H1 (cell line): ENCODE measurements at regions not wholly inside any gene's neighbourhood (a gene's known extent, or its start where the extent isn't known, plus 50 kb on each side); places are given as distances from the start of the nearest gene placed in this dataset.

Source experiments
- CTCF ChIA-PET: fragments of 300-600 bp; sonication (Branson Sonifier 250); formaldehyde crosslinking; loops from one replicate; lab custom pipeline; 2021; ENCODE audit not compliant: partially characterized antibody; lab: Charles Lee
- POLR2A ChIA-PET: fragments of 300-600 bp; sonication (Branson Sonifier 250); formaldehyde crosslinking; loops from one replicate; lab custom pipeline; 2021; ENCODE audit warnings: inconsistent platforms; ENCODE audit not compliant: partially characterized antibody; lab: Charles Lee
- DNase-seq, 2 experiments: peaks; one replicate each; pipeline versions ENCODE4 v3.0.0 to v3.0.0-alpha.2; 2010 to 2022; ENCODE audit warnings: low spot score in 2 of 2, low read depth in 1 of 2, mixed read lengths in 1 of 2
- FAIRE-seq: peaks from 2 replicates; lab custom pipeline; 2011; peaks lifted over from hg19 to GRCh38; lab: Jason Lieb, UNC
- H2AFZ ChIP-seq: 2 replicates; pipeline ENCODE4 v1.8.1; 2012; ENCODE audit warnings: low read length, inconsistent platforms
- H2AK5ac ChIP-seq: 2 replicates; pipeline ENCODE4 v1.6.1; 2013; ENCODE audit warnings: low read depth, low read length
- H2BK120ac ChIP-seq: replicated peaks from 2 replicates; pipeline ENCODE3; 2013; ENCODE audit warnings: low read depth, low read length, inconsistent platforms
- H2BK12ac ChIP-seq: 2 replicates; pipeline ENCODE4 v1.6.1; 2013; ENCODE audit warnings: low read depth, low read length
- H2BK15ac ChIP-seq: 2 replicates; pipeline ENCODE4 v1.6.1; 2013; ENCODE audit warnings: low read length
- H2BK20ac ChIP-seq: 2 replicates; pipeline ENCODE4 v1.6.1; 2013; ENCODE audit warnings: low read length
- H2BK5ac ChIP-seq: 2 replicates; pipeline ENCODE4 v1.6.1; 2013; ENCODE audit warnings: low read depth, low read length
- H3K14ac ChIP-seq: 2 replicates; pipeline ENCODE4 v1.6.1; 2013; ENCODE audit warnings: inconsistent platforms; ENCODE audit not compliant: insufficient read length
- H3K18ac ChIP-seq: 2 replicates; pipeline ENCODE4 v1.6.1; 2013; ENCODE audit warnings: low read length; ENCODE audit errors: extremely low read depth
- H3K23ac ChIP-seq: 2 replicates; pipeline ENCODE4 v1.6.1; 2013; ENCODE audit warnings: inconsistent platforms; ENCODE audit not compliant: insufficient read length
- H3K23me2 ChIP-seq: 2 replicates; pipeline ENCODE4 v1.6.1; 2013; ENCODE audit warnings: low read depth, low read length
- H3K27ac ChIP-seq: 2 replicates; pipeline ENCODE4 v1.6.1; 2011; ENCODE audit warnings: low read depth, low read length, inconsistent platforms
- H3K27me3 ChIP-seq, 4 experiments: replicated peaks in 1 of 4; 1 replicate in 1 of 4; 2 replicates in 3 of 4; pipeline versions ENCODE4 v1.6.1 to v1.8.1; 2011 to 2013; ENCODE audit warnings: low read length in 3 of 4, mild to moderate bottlenecking in 3 of 4, inconsistent platforms in 2 of 4, mixed read lengths in 2 of 4, moderate library complexity in 1 of 4; ENCODE audit not compliant: control insufficient read depth in 3 of 4, insufficient read depth in 3 of 4; ENCODE audit errors: extremely low read depth in 1 of 4
- H3K36me3 ChIP-seq, 4 experiments: 2 replicates each; pipeline versions ENCODE4 v1.6.1 to v1.8.1; 2011 to 2013; ENCODE audit warnings: mild to moderate bottlenecking in 4 of 4, low read length in 3 of 4, moderate library complexity in 2 of 4, control low read depth in 1 of 4, inconsistent platforms in 1 of 4; ENCODE audit not compliant: insufficient read depth in 4 of 4, control insufficient read depth in 2 of 4
- H3K4ac ChIP-seq: replicated peaks from 2 replicates; pipeline ENCODE3; 2013; ENCODE audit warnings: low read length, low read depth, mixed read lengths, inconsistent platforms; ENCODE audit not compliant: insufficient read length
- H3K4me1 ChIP-seq, 4 experiments: replicated peaks in 1 of 4; 1 replicate in 1 of 4; 2 replicates in 3 of 4; pipeline versions ENCODE4 v1.6.1 to v1.8.1; 2011 to 2013; ENCODE audit warnings: low read length in 3 of 4, inconsistent platforms in 2 of 4, mixed read lengths in 1 of 4; ENCODE audit not compliant: insufficient read depth in 4 of 4, control insufficient read depth in 3 of 4
- H3K4me2 ChIP-seq, 2 experiments: 2 replicates each; pipeline versions ENCODE4 v1.6.1 to v1.8.1; 2011 to 2013; ENCODE audit warnings: low read depth in 2 of 2, low read length in 2 of 2, control low read depth in 1 of 2, inconsistent platforms in 1 of 2, mild to moderate bottlenecking in 1 of 2; ENCODE audit not compliant: insufficient read depth in 1 of 2
- H3K4me3 ChIP-seq, 4 experiments: fragments of 200-600, 300-600 bp in 1 of 4; sonication (generic), shearing (Covaris generic), sonication (Bioruptor Twin) in 1 of 4; 2 replicates each; pipeline versions ENCODE4 v1.5.1 to v1.8.1; 2011 to 2016; ENCODE audit warnings: low read length in 4 of 4, low read depth in 3 of 4, control low read depth in 2 of 4, inconsistent platforms in 2 of 4, mild to moderate bottlenecking in 2 of 4, mixed read lengths in 1 of 4, moderate library complexity in 1 of 4; ENCODE audit not compliant: insufficient read depth in 2 of 4; ENCODE audit errors: extremely low read depth in 1 of 4
- H3K56ac ChIP-seq: replicated peaks from 2 replicates; pipeline ENCODE3; 2013; ENCODE audit warnings: low read depth, mild to moderate bottlenecking, mixed read lengths, low read length, inconsistent platforms; ENCODE audit not compliant: insufficient read length
- H3K79me1 ChIP-seq: 2 replicates; pipeline ENCODE4 v1.6.1; 2013; ENCODE audit warnings: low read depth, low read length, control low read depth
- H3K79me2 ChIP-seq, 2 experiments: 2 replicates each; pipeline versions ENCODE4 v1.6.1 to v1.8.1; 2012 to 2013; ENCODE audit warnings: low read length in 2 of 2, mild to moderate bottlenecking in 2 of 2, inconsistent platforms in 1 of 2; ENCODE audit not compliant: insufficient read depth in 2 of 2, control insufficient read depth in 1 of 2
- H3K9ac ChIP-seq, 4 experiments: replicated peaks in 1 of 4; 1 replicate in 1 of 4; 2 replicates in 3 of 4; pipeline versions ENCODE4 v1.6.1 to v1.8.1; 2011 to 2013; ENCODE audit warnings: low read depth in 3 of 4, low read length in 3 of 4, control low read depth in 2 of 4, mild to moderate bottlenecking in 2 of 4, moderate library complexity in 2 of 4, inconsistent platforms in 1 of 4; ENCODE audit errors: extremely low read depth in 1 of 4
- H3K9me3 ChIP-seq, 2 experiments: 2 replicates each; pipeline versions ENCODE4 v1.6.1 to v1.8.1; 2012 to 2013; ENCODE audit warnings: mild to moderate bottlenecking in 2 of 2, moderate library complexity in 2 of 2, control low read depth in 1 of 2, inconsistent platforms in 1 of 2, low read depth in 1 of 2, low read length in 1 of 2, mixed read lengths in 1 of 2; ENCODE audit not compliant: insufficient read depth in 2 of 2
- H4K20me1 ChIP-seq, 2 experiments: replicated peaks in 1 of 2; 2 replicates each; pipeline versions ENCODE3 to v1.8.1; 2011 to 2013; ENCODE audit warnings: inconsistent platforms in 2 of 2, low read length in 2 of 2, mild to moderate bottlenecking in 1 of 2; ENCODE audit not compliant: insufficient read depth in 2 of 2, control insufficient read depth in 1 of 2
- H4K5ac ChIP-seq: 2 replicates; pipeline ENCODE4 v1.6.1; 2013; ENCODE audit warnings: low read length, low read depth, mixed read lengths, inconsistent platforms; ENCODE audit not compliant: insufficient read length
- H4K8ac ChIP-seq: 2 replicates; pipeline ENCODE4 v1.8.0; 2013; ENCODE audit warnings: mild to moderate bottlenecking, moderate library complexity, low read length, inconsistent platforms; ENCODE audit not compliant: insufficient read depth; ENCODE audit errors: extremely low read depth
- H4K91ac ChIP-seq: replicated peaks from 2 replicates; pipeline ENCODE3; 2013; ENCODE audit warnings: low read length, mixed read lengths, inconsistent platforms; ENCODE audit not compliant: insufficient read length
- BCL11A ChIP-seq, 2 experiments: IDR thresholded peaks; one replicate each; pipeline ENCODE4 v1.6.1; 2011; ENCODE audit warnings: low read depth in 2 of 2, low read length in 2 of 2, mild to moderate bottlenecking in 2 of 2
- CBX8 ChIP-seq: fragments of 300-800, 300-1000 bp; sonication (generic); IDR thresholded peaks from 2 replicates; pipeline ENCODE4 v1.7.1; 2016; ENCODE audit warnings: low read depth, low read length, borderline replicate concordance
- CREB1 ChIP-seq: IDR thresholded peaks from 2 replicates; pipeline ENCODE4 v1.6.1; 2012; ENCODE audit warnings: inconsistent platforms
- FOSL1 ChIP-seq: IDR thresholded peaks from 2 replicates; pipeline ENCODE4 v1.6.1; 2011; ENCODE audit warnings: mild to moderate bottlenecking, low read depth, low read length, moderate library complexity; ENCODE audit not compliant: insufficient read depth
- GABPA ChIP-seq: IDR thresholded peaks from 2 replicates; pipeline ENCODE4 v1.6.1; 2011; ENCODE audit warnings: mild to moderate bottlenecking, low read length, moderate library complexity, borderline replicate concordance; ENCODE audit not compliant: insufficient read depth
- HDAC6 ChIP-seq: IDR thresholded peaks from one replicate; pipeline ENCODE4 v1.7.1; 2012; ENCODE audit warnings: low read depth, mild to moderate bottlenecking, inconsistent platforms, low read length, moderate library complexity
- KDM1A ChIP-seq: fragments of 200-600, 300-600 bp; sonication (generic); IDR thresholded peaks from 2 replicates; pipeline ENCODE4 v1.7.1; 2016; ENCODE audit warnings: mild to moderate bottlenecking, low read length, borderline replicate concordance
- KDM4A ChIP-seq: IDR thresholded peaks from one replicate; pipeline ENCODE4 v1.7.1; 2012; ENCODE audit warnings: low read depth, mild to moderate bottlenecking, moderate library complexity, low read length, inconsistent platforms; ENCODE audit not compliant: severe bottlenecking
- MAX ChIP-seq: IDR thresholded peaks from 2 replicates; pipeline ENCODE4 v1.6.1; 2012; ENCODE audit warnings: inconsistent platforms
- SAP30 ChIP-seq: fragments of 300-600 bp; sonication (generic); IDR thresholded peaks from 2 replicates; pipeline ENCODE4 v1.7.1; 2012; ENCODE audit warnings: low read length, moderate library complexity, mild to moderate bottlenecking, inconsistent platforms; ENCODE audit not compliant: insufficient read depth, insufficient replicate concordance
- SIX5 ChIP-seq: IDR thresholded peaks from 2 replicates; pipeline ENCODE4 v1.6.1; 2011; ENCODE audit warnings: mild to moderate bottlenecking, low read depth, low read length
- SP1 ChIP-seq: IDR thresholded peaks from 2 replicates; pipeline ENCODE4 v1.6.1; 2011; ENCODE audit warnings: low read depth, low read length
- SUZ12 ChIP-seq: fragments of 200-600 bp; sonication (generic); IDR thresholded peaks from 2 replicates; pipeline ENCODE4 v1.6.1; 2012; ENCODE audit warnings: mild to moderate bottlenecking, inconsistent platforms, low read length, moderate library complexity, mixed read lengths
- TAF7 ChIP-seq: optimal IDR thresholded peaks from 2 replicates; pipeline ENCODE3; 2011; ENCODE audit warnings: low read depth, mild to moderate bottlenecking, inconsistent platforms, low read length, moderate library complexity, borderline replicate concordance
- YY1 ChIP-seq: IDR thresholded peaks from 2 replicates; pipeline ENCODE4 v1.6.1; 2011; ENCODE audit warnings: low read depth, mild to moderate bottlenecking, low read length
- WGBS, 2 experiments: shearing (Covaris generic) in 1 of 2; methylation state at CpG; one replicate each; pipeline versions ENCODE4 v1.1.6 to v1.1.7; 2013 to 2015; ENCODE audit warnings: low lambda C conversion rate in 2 of 2, mixed read lengths in 2 of 2, inconsistent platforms in 1 of 2, low coverage in 1 of 2, missing lambda C conversion rate in 1 of 2; ENCODE audit not compliant: insufficient replicate concordance in 2 of 2, insufficient coverage in 1 of 2, insufficient read length in 1 of 2; ENCODE audit errors: extremely low coverage in 1 of 2, missing lambda C conversion rate in 1 of 2; 5-methylcytosine and 5-hydroxymethylcytosine counted together

DNA sequence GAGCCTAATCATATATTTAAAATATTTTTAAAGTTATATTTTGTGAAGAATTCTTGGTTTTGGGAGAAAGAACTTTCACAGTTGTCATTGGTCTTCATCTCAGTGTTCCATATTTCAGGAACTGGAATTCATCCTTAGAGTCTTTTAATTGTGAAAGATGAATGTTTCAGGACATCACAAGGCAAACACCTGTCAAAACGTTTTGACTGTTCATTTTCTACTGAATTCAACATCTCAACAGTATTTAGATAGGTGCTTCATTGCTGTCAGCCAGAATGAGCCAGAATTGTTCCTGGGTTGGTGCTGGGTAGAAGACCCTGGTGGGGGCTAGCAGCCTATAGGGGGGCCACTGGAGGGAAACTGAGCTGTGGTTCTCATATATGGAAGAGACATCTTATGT lies 255.1 kb upstream of the CXCR4 start:
- no peaks in the 10 kb centered on the region for H4K20me1 ChIP-seq
- H3K79me2 ChIP-seq: no peaks in the 10 kb centered on the region
- H3K27ac ChIP-seq: no peak overlapping the region
- no peak overlapping the region for H3K18ac ChIP-seq
- no peaks in the 10 kb centered on the region for H3K23me2 ChIP-seq
- WGBS, 2 experiments: 74% methylated on average over 1 of the region's 1 CpG; no CpG with 5 or more reads in 1 of the 2 experiments
- H2BK20ac ChIP-seq: no peak overlapping the region
- H3K9ac ChIP-seq: no peak overlapping the region
- no peaks in the 10 kb centered on the region for H3K36me3 ChIP-seq
- H3K56ac ChIP-seq: no peak overlapping the region
- no peak overlapping the region for H3K14ac ChIP-seq
- no peak overlapping the region for H3K23ac ChIP-seq
- no peak overlapping the region for H4K91ac ChIP-seq
- H3K27me3 ChIP-seq: no peaks in the 10 kb centered on the region
- no peak overlapping the region for H2BK15ac ChIP-seq
- CTCF ChIA-PET: interaction anchor here (1.5 kb wide), 1 partner anchor 12 kb away, joined by 3 read pairs; no protein-coding TSS in a partner anchor
- no peak overlapping the region for H2BK12ac ChIP-seq
- H3K4ac ChIP-seq: no peak overlapping the region
- no peak overlapping the region for H2BK120ac ChIP-seq
- DNase-seq: no peak
- no peak overlapping the region for H2BK5ac ChIP-seq
- FAIRE-seq: no peak
- no peak overlapping the region for H4K5ac ChIP-seq
- H3K4me3 ChIP-seq: no peak overlapping the region
- no peaks in the 10 kb centered on the region for H3K9me3 ChIP-seq
- POLR2A ChIA-PET: no interaction called here
- H3K79me1 ChIP-seq: no peaks in the 10 kb centered on the region
- H2AFZ ChIP-seq: no peak overlapping the region
- no peak overlapping the region for H2AK5ac ChIP-seq
- H3K4me1 ChIP-seq: no peaks in the 10 kb centered on the region
- H3K4me2 ChIP-seq: no peak overlapping the region
- H4K8ac ChIP-seq: no peak overlapping the region
- TF ChIP-seq BCL11A (IDR thresholded peaks at IDR 0.05; ENCODE audit: low read depth in 2 of 2, low read length in 2 of 2): no peak
- no peak for TF ChIP-seq KDM1A
- no peak for TF ChIP-seq YY1
- TF ChIP-seq CBX8: no peak
- no peak for TF ChIP-seq SIX5
- no peak for TF ChIP-seq MAX
- no peak for TF ChIP-seq SP1
- TF ChIP-seq FOSL1: no peak
- no peak for TF ChIP-seq HDAC6
- TF ChIP-seq GABPA: no peak
- TF ChIP-seq SAP30: no peak
- TF ChIP-seq CREB1: no peak
- no peak for TF ChIP-seq KDM4A
- no peak for TF ChIP-seq SUZ12
- TF ChIP-seq TAF7: no peak
